ENCODE measurements at regions not wholly inside any gene's neighbourhood (a gene's known extent, or its start where the extent isn't known, plus 50 kb on each side); places are given as distances from the start of the nearest gene placed in this dataset.

DNA sequence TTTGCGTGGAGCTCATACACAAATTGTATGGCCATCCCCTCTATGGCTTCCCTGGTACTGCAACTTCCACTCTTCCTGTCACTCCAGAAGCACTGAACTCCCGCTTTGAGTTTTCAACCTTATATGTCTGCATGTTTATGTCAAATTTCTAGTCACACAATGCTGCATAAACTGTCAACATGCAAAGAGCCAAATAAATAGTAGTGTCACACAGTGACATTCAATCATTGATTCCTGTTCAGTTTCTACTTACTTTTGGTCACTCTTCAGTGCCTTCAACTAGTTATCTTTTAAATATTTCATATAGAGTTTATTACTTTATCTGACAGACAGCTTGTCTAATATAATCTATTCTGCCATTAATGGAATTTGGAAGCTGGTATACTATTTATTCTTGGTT lies 149.3 kb downstream of the SPANXN1 start:
- H3K27ac ChIP-seq (ENCODE audit: low read depth in 1 of 2, low read length in 2 of 2) = no peak overlapping the region
- no peaks in the 10 kb centered on the region for H3K36me3 ChIP-seq (replicated peaks in 1 of 2; ENCODE audit: control insufficient read depth in 1 of 2, insufficient read depth in 2 of 2, low read length in 2 of 2)
- H3K4me2 ChIP-seq (replicated peaks; ENCODE audit: extremely low read depth, low read length, poor library complexity, severe bottlenecking) = no peak overlapping the region
- Mint-ChIP-seq H3K4me3 (no peak overlapping the region), H3K36me3 (no peaks in the 10 kb centered on the region), H3K27me3 (ENCODE audit: low read depth in 3 of 3) (no peaks in the 10 kb centered on the region), H3K27ac (no peak overlapping the region), H3K4me1 (no peaks in the 10 kb centered on the region), H3K9me3 (peaks cover 0 to 2% (median 0%) of the 10 kb centered on the region in 7 donors)
- no CpG with 5 or more reads among the region's 2 CpGs for WGBS (ENCODE audit: insufficient coverage)
- H3K79me2 ChIP-seq (ENCODE audit: insufficient read depth, low read length) = no peaks in the 10 kb centered on the region
- intact Hi-C loops (cut with micrococcal nuclease) = no loop called here
- H3K4me3 ChIP-seq (replicated peaks in 1 of 3; ENCODE audit: low read depth in 2 of 3, low read length in 3 of 3) = no peak overlapping the region
- H3K9me3 ChIP-seq (replicated peaks in 1 of 2; ENCODE audit: control insufficient read depth in 1 of 2, insufficient read depth in 1 of 2, low read length in 2 of 2) = no peaks in the 10 kb centered on the region
- no peaks in the 10 kb centered on the region for H4K20me1 ChIP-seq (ENCODE audit: insufficient read depth, low read length)
- H3K4me1 ChIP-seq (ENCODE audit: control insufficient read depth in 1 of 2, insufficient read depth in 2 of 2, low read length in 2 of 2) = no peaks in the 10 kb centered on the region
- TF ChIP-seq, protein P1, sequence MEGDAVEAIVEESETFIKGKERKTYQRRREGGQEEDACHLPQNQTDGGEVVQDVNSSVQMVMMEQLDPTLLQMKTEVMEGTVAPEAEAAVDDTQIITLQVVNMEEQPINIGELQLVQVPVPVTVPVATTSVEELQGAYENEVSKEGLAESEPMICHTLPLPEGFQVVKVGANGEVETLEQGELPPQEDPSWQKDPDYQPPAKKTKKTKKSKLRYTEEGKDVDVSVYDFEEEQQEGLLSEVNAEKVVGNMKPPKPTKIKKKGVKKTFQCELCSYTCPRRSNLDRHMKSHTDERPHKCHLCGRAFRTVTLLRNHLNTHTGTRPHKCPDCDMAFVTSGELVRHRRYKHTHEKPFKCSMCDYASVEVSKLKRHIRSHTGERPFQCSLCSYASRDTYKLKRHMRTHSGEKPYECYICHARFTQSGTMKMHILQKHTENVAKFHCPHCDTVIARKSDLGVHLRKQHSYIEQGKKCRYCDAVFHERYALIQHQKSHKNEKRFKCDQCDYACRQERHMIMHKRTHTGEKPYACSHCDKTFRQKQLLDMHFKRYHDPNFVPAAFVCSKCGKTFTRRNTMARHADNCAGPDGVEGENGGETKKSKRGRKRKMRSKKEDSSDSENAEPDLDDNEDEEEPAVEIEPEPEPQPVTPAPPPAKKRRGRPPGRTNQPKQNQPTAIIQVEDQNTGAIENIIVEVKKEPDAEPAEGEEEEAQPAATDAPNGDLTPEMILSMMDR (IDR thresholded peaks at IDR 0.05) = no peak
- H3K27me3 ChIP-seq (ENCODE audit: control insufficient read depth in 2 of 2, insufficient read depth in 2 of 2, low read length in 2 of 2) = no peaks in the 10 kb centered on the region
- no peak for DNase-seq
- no peak overlapping the region for H3K9ac ChIP-seq (ENCODE audit: insufficient read depth, low read length, poor library complexity, severe bottlenecking)
- H2AFZ ChIP-seq (ENCODE audit: insufficient read depth, low read depth, low read length, poor library complexity, severe bottlenecking) = no peak overlapping the region

DNA sequence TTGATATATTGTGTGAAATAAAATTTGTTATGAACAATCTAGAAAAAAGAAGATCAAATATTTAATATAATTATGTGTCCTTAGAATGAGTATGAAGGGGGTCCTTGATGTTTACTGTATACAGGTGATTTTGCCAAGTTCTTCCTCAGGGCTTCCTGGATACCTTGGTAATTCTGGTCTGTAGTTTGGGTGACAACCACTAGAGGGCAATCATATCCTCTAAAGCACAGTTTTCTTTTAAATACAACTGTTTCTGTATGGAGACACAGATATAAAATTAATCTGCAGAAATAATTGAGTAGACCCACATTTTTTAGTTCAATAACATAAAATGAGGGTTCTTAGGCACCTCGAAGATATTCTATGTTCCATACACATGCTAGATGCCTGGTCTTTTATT lies 157.7 kb downstream of the SPANXN1 start:
- Histone ChIP-seq H3K27me3 (ENCODE audit: control insufficient read depth in 2 of 2, insufficient read depth in 2 of 2, low read length in 2 of 2) (no peaks in the 10 kb centered on the region), H4K20me1 (ENCODE audit: insufficient read depth, low read length) (no peaks in the 10 kb centered on the region), H3K36me3 (replicated peaks in 1 of 2; ENCODE audit: control insufficient read depth in 1 of 2, insufficient read depth in 2 of 2, low read length in 2 of 2) (no peaks in the 10 kb centered on the region), H3K9me3 (replicated peaks in 1 of 2; ENCODE audit: control insufficient read depth in 1 of 2, insufficient read depth in 1 of 2, low read length in 2 of 2) (no peaks in the 10 kb centered on the region), H3K4me2 (replicated peaks; ENCODE audit: extremely low read depth, low read length, poor library complexity, severe bottlenecking) (no peak overlapping the region), H2AFZ (ENCODE audit: insufficient read depth, low read depth, low read length, poor library complexity, severe bottlenecking) (no peak overlapping the region), H3K4me1 (ENCODE audit: control insufficient read depth in 1 of 2, insufficient read depth in 2 of 2, low read length in 2 of 2) (no peaks in the 10 kb centered on the region), H3K4me3 (replicated peaks in 1 of 3; ENCODE audit: low read depth in 2 of 3, low read length in 3 of 3) (no peak overlapping the region), H3K9ac (ENCODE audit: insufficient read depth, low read length, poor library complexity, severe bottlenecking) (no peak overlapping the region), H3K79me2 (ENCODE audit: insufficient read depth, low read length) (no peaks in the 10 kb centered on the region), H3K27ac (ENCODE audit: low read depth in 1 of 2, low read length in 2 of 2) (no peak overlapping the region)
- DNase-seq = no peak
- Mint-ChIP-seq H3K27ac (no peak overlapping the region), H3K9me3 (peaks cover 0 to 2% (median 0%) of the 10 kb centered on the region in 7 donors), H3K36me3 (no peaks in the 10 kb centered on the region), H3K27me3 (ENCODE audit: low read depth in 3 of 3) (no peaks in the 10 kb centered on the region), H3K4me1 (no peaks in the 10 kb centered on the region), H3K4me3 (no peak overlapping the region)
- intact Hi-C loops (cut with micrococcal nuclease) = no loop called here
- WGBS (ENCODE audit: insufficient coverage) = no CpG with 5 or more reads among the region's 1 CpG
- TF ChIP-seq, protein P1 (IDR thresholded peaks at IDR 0.05) = peak; percentile 39

All from CD14-positive monocyte (primary cell).